ENCODE measurements at regions not wholly inside any gene's neighbourhood (a gene's known extent, or its start where the extent isn't known, plus 50 kb on each side); places are given as distances from the start of the nearest gene placed in this dataset. TPM values are rescaled to one million over a fixed set of nuclear protein-coding genes. Genes with fewer than 3 reads are reported as not detected.

Small RNA genes lying in the stretch of these regions (small RNA-seq; reads per million reads assigned to genes)
- gene AL359920.1 = not detected

All from HT-29 (cell line).